ENCODE measurements at regions not wholly inside any gene's neighbourhood (a gene's known extent, or its start where the extent isn't known, plus 50 kb on each side); places are given as distances from the start of the nearest gene placed in this dataset.

GRCh38 chr5:83839256-83839655 lies 118.6 kb upstream of the HAPLN1 start:
- no peak for DNase-seq (ENCODE audit: low spot score)
- in situ Hi-C loops (cut with MboI; ENCODE audit: low pct_unique_long_range_greater_than_20kb, low sequenced_read_pairs, unreplicated experiment): no loop called here
- no peak for TF ChIP-seq CTCF (IDR thresholded peaks at IDR 0.05; ENCODE audit: extremely low read depth, insufficient read depth, missing control alignments)

- in situ Hi-C loops (cut with MboI; ENCODE audit: low pct_unique_long_range_greater_than_20kb, low sequenced_read_pairs, unreplicated experiment): no loop called here
- TF ChIP-seq CTCF (IDR thresholded peaks at IDR 0.05; ENCODE audit: extremely low read depth, insufficient read depth, missing control alignments): no peak
- no peak for DNase-seq (ENCODE audit: low spot score)
These were observed 116.7 kb upstream of the HAPLN1 start for GRCh38 chr5:83837265-83837907.

GRCh38 chr5:83834306-83834705 lies 113.7 kb upstream of the HAPLN1 start:
- no peak for DNase-seq (ENCODE audit: low spot score)
- in situ Hi-C loops (cut with MboI; ENCODE audit: low pct_unique_long_range_greater_than_20kb, low sequenced_read_pairs, unreplicated experiment): no loop called here
- TF ChIP-seq CTCF (IDR thresholded peaks at IDR 0.05; ENCODE audit: extremely low read depth, insufficient read depth, missing control alignments): no peak

GRCh38 chr5:83831834-83832233 lies 111.2 kb upstream of the HAPLN1 start:
- no peak for TF ChIP-seq CTCF (IDR thresholded peaks at IDR 0.05; ENCODE audit: extremely low read depth, insufficient read depth, missing control alignments)
- in situ Hi-C loops (cut with MboI; ENCODE audit: low pct_unique_long_range_greater_than_20kb, low sequenced_read_pairs, unreplicated experiment): no loop called here
- DNase-seq (ENCODE audit: low spot score): no peak

GRCh38 chr5:83827111-83827557 lies 106.5 kb upstream of the HAPLN1 start:
- no peak for TF ChIP-seq CTCF (IDR thresholded peaks at IDR 0.05; ENCODE audit: extremely low read depth, insufficient read depth, missing control alignments)
- DNase-seq (ENCODE audit: low spot score): no peak
- in situ Hi-C loops (cut with MboI; ENCODE audit: low pct_unique_long_range_greater_than_20kb, low sequenced_read_pairs, unreplicated experiment): no loop called here

- DNase-seq (ENCODE audit: low spot score): no peak
- TF ChIP-seq CTCF (IDR thresholded peaks at IDR 0.05; ENCODE audit: extremely low read depth, insufficient read depth, missing control alignments): no peak
- in situ Hi-C loops (cut with MboI; ENCODE audit: low pct_unique_long_range_greater_than_20kb, low sequenced_read_pairs, unreplicated experiment): no loop called here
These were observed 96.9 kb upstream of the HAPLN1 start for GRCh38 chr5:83817591-83817990.

Measured in GM13977 (cell line).